Stomach smooth muscle (tissue), 2 donors: ENCODE measurements at regions not wholly inside any gene's neighbourhood (a gene's known extent, or its start where the extent isn't known, plus 50 kb on each side); places are given as distances from the start of the nearest gene placed in this dataset.

Experiments used
- H3K27ac ChIP-seq: one replicate; pipeline ENCODE4 v1.7.0; 2013; ENCODE audit warnings: mild to moderate bottlenecking, low read length, inconsistent platforms
- H3K27me3 ChIP-seq, 2 donors: one replicate each; pipeline ENCODE4 v1.7.0; 2013; ENCODE audit warnings: low read length in 2 of 2; ENCODE audit not compliant: insufficient read depth in 2 of 2, control insufficient read depth in 1 of 2
- H3K36me3 ChIP-seq, 2 donors: one replicate each; pipeline ENCODE4 v1.7.0; 2013; ENCODE audit warnings: low read length in 2 of 2; ENCODE audit not compliant: control insufficient read depth in 2 of 2, insufficient read depth in 2 of 2
- H3K4me1 ChIP-seq: one replicate; pipeline ENCODE4 v1.7.0; 2013; ENCODE audit warnings: low read length; ENCODE audit not compliant: control insufficient read depth, insufficient read depth
- H3K4me3 ChIP-seq, 2 donors: one replicate each; pipeline ENCODE4 v1.7.0; 2013; ENCODE audit warnings: low read length in 2 of 2
- H3K9ac ChIP-seq, 2 donors: one replicate each; pipeline ENCODE4 v1.7.0; 2013; ENCODE audit warnings: low read length in 2 of 2, mild to moderate bottlenecking in 1 of 2
- H3K9me3 ChIP-seq, 2 donors: one replicate each; pipeline ENCODE4 v1.7.0; 2013; ENCODE audit warnings: low read length in 2 of 2; ENCODE audit not compliant: control insufficient read depth in 2 of 2
- donor health status: healthy.
- donor health status: Pancreatic carcinoma.

DNA sequence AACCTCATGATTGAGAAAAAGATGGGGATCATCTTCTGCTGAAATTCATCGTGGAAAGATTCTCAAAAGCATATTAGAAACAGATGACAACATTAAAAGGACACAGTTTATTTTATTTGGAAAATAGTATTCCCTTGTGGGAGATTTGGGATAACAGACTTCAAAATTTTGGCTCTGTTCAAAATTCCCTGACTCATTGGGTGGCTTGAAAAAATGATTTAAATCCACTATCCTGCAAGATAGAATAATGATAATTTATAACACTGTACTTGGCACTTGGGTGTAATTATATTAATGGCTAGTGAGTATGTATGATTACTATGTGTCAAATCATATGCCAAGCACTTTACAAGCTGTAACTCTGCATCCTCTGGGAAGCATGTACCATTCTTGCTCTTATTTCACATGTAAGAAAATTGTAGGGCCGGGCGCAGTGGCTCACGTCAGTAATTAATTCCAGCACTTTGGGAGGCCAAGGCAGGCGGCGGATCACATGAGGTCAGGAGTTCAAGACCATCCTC lies 128.8 kb downstream of the LMNTD1 start:
- Histone ChIP-seq H3K27me3 (no peaks in the 10 kb centered on the region), H3K9ac (no peak overlapping the region), H3K4me3 (no peak overlapping the region), H3K36me3 (no peaks in the 10 kb centered on the region), H3K4me1 (no peaks in the 10 kb centered on the region), H3K27ac (no peak overlapping the region), H3K9me3 (no peaks in the 10 kb centered on the region)

GRCh38 chr12:25423355-25424050 lies 129.6 kb downstream of the LMNTD1 start:
- no peak overlapping the region for H3K9ac ChIP-seq

DNA sequence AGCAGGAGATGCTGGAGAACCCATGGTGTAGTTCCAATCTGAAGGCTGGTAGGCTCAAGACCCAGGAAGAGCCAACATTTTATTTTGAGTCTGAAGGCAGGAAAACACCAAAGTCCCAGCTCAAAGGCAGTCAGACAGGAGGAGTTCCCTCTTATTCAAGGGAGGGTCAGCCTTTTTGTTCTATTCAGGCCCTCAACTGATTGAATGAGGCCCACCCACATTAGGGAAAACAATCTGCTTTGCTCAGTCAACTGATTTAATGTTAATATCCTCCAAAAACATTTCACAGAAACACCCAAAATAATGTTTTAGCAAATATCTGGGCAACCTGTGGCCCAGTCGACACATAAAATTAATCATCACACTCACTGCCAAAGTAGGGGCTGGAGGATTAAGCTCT lies 130.8 kb downstream of the LMNTD1 start:
- Histone ChIP-seq H3K36me3 (no peaks in the 10 kb centered on the region), H3K9ac (no peak overlapping the region), H3K4me3 (no peak overlapping the region), H3K27me3 (no peaks in the 10 kb centered on the region), H3K4me1 (no peaks in the 10 kb centered on the region), H3K9me3 (no peaks in the 10 kb centered on the region), H3K27ac (no peak overlapping the region)

More at GRCh38 chr12:25423355-25424050, 129.6 kb downstream of the LMNTD1 start:
- Histone ChIP-seq H3K9me3 (no peaks in the 10 kb centered on the region), H3K27ac (no peak overlapping the region), H3K36me3 (no peaks in the 10 kb centered on the region), H3K4me1 (no peaks in the 10 kb centered on the region), H3K27me3 (no peaks in the 10 kb centered on the region), H3K4me3 (no peak overlapping the region)

GRCh38 chr12:25421651-25422167 lies 131.4 kb downstream of the LMNTD1 start:
- Histone ChIP-seq H3K4me3 (no peak overlapping the region), H3K27me3 (no peaks in the 10 kb centered on the region), H3K27ac (no peak overlapping the region), H3K9ac (no peak overlapping the region), H3K36me3 (no peaks in the 10 kb centered on the region), H3K9me3 (no peaks in the 10 kb centered on the region), H3K4me1 (no peaks in the 10 kb centered on the region)

GRCh38 chr12:25420116-25420515 lies 133.0 kb downstream of the LMNTD1 start:
- no peak overlapping the region for H3K9ac ChIP-seq
- H3K4me3 ChIP-seq = no peak overlapping the region
- H3K36me3 ChIP-seq = no peaks in the 10 kb centered on the region
- H3K27ac ChIP-seq = no peak overlapping the region
- H3K4me1 ChIP-seq = no peaks in the 10 kb centered on the region
- no peaks in the 10 kb centered on the region for H3K9me3 ChIP-seq
- no peaks in the 10 kb centered on the region for H3K27me3 ChIP-seq

- no peak overlapping the region for H3K9ac ChIP-seq
- no peak overlapping the region for H3K4me3 ChIP-seq
- H3K9me3 ChIP-seq = no peaks in the 10 kb centered on the region
- no peak overlapping the region for H3K27ac ChIP-seq
- H3K27me3 ChIP-seq = no peaks in the 10 kb centered on the region
- no peaks in the 10 kb centered on the region for H3K36me3 ChIP-seq
- no peaks in the 10 kb centered on the region for H3K4me1 ChIP-seq
Measured at GRCh38 chr12:25419595-25419994, 133.5 kb downstream of the LMNTD1 start.

- no peak overlapping the region for H3K27ac ChIP-seq
- H3K4me3 ChIP-seq = no peak overlapping the region
- no peaks in the 10 kb centered on the region for H3K27me3 ChIP-seq
- H3K9me3 ChIP-seq = no peaks in the 10 kb centered on the region
- H3K9ac ChIP-seq = no peak overlapping the region
- H3K36me3 ChIP-seq = no peaks in the 10 kb centered on the region
- H3K4me1 ChIP-seq = no peaks in the 10 kb centered on the region
Measured at GRCh38 chr12:25417071-25417470, 136.0 kb downstream of the LMNTD1 start.

DNA sequence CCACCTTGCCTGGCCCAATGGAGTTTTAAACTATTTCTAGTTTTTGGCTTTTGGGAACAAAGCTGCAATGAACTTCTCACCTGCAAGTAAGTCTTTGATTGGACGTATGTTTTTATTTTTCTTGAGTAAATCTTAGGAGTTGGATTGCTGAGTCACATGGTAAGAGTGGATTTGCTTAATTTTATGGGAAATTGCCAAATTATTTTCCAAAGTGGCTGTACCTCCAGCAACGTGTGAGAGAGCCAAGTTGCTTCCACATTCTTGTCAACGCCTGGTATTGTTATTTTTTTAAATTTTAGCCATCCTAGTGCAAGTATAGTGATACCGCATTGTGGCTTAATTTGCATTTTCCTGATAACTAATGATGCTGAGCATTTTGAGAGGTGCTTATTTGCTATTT lies 136.6 kb downstream of the LMNTD1 start:
- H3K9ac ChIP-seq = no peak overlapping the region
- H3K4me1 ChIP-seq = no peaks in the 10 kb centered on the region
- H3K9me3 ChIP-seq = no peaks in the 10 kb centered on the region
- no peak overlapping the region for H3K4me3 ChIP-seq
- no peaks in the 10 kb centered on the region for H3K36me3 ChIP-seq
- no peak overlapping the region for H3K27ac ChIP-seq
- H3K27me3 ChIP-seq = no peaks in the 10 kb centered on the region

- Histone ChIP-seq H3K9ac (no peak overlapping the region), H3K27ac (no peak overlapping the region), H3K9me3 (no peaks in the 10 kb centered on the region), H3K4me3 (no peak overlapping the region), H3K36me3 (no peaks in the 10 kb centered on the region), H3K27me3 (no peaks in the 10 kb centered on the region), H3K4me1 (no peaks in the 10 kb centered on the region)
Measured at GRCh38 chr12:25415004-25415403, 138.1 kb downstream of the LMNTD1 start.

GRCh38 chr12:25412735-25413134 lies 140.3 kb downstream of the LMNTD1 start:
- no peaks in the 10 kb centered on the region for H3K4me1 ChIP-seq
- H3K36me3 ChIP-seq = no peaks in the 10 kb centered on the region
- H3K9ac ChIP-seq = no peak overlapping the region
- no peak overlapping the region for H3K27ac ChIP-seq
- no peak overlapping the region for H3K4me3 ChIP-seq
- H3K9me3 ChIP-seq = no peaks in the 10 kb centered on the region
- H3K27me3 ChIP-seq = no peaks in the 10 kb centered on the region

DNA sequence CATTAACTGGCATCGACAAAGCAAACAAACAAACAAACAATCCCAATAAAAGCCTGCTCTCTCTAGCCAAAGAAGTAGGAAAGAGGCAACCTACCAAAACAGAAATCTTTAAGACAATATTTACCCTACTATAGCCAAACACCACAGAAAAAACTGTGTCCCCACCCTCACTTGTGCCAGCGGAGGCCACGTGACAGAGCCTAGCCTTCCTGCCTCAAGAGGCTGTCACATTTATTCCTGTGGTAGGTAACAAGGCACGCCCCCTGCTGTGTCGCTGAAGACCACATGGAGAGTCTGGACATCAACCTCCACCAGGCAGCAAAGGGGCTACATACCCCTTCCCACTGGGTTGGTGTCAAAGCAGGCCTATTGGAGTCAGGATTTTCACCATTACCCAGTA lies 148.1 kb downstream of the LMNTD1 start:
- no peaks in the 10 kb centered on the region for H3K4me1 ChIP-seq
- no peaks in the 10 kb centered on the region for H3K36me3 ChIP-seq
- peaks cover 0 to 3% of the 10 kb centered on the region in 2 donors for H3K27me3 ChIP-seq
- no peaks in the 10 kb centered on the region for H3K9me3 ChIP-seq
- no peak overlapping the region for H3K27ac ChIP-seq
- H3K9ac ChIP-seq = no peak overlapping the region
- no peak overlapping the region for H3K4me3 ChIP-seq
